Brain pericyte (primary cell): ENCODE measurements at regions not wholly inside any gene's neighbourhood (a gene's known extent, or its start where the extent isn't known, plus 50 kb on each side); places are given as distances from the start of the nearest gene placed in this dataset.
"Not testable (repeated sequence)": the region's sequence is repeated elsewhere in the genome, so short reads cannot be mapped to it uniquely, and the experiment has no call there.

ENCODE experiments used
- DNase-seq: peaks from one replicate; pipeline ENCODE4 v3.0.0-alpha.2; 2012; ENCODE audit warnings: low read depth, low spot score

- DNase-seq, result no peak
Observed at GRCh38 chr22:49659281-49659923, 168.3 kb downstream of the BRD1 start.

DNA sequence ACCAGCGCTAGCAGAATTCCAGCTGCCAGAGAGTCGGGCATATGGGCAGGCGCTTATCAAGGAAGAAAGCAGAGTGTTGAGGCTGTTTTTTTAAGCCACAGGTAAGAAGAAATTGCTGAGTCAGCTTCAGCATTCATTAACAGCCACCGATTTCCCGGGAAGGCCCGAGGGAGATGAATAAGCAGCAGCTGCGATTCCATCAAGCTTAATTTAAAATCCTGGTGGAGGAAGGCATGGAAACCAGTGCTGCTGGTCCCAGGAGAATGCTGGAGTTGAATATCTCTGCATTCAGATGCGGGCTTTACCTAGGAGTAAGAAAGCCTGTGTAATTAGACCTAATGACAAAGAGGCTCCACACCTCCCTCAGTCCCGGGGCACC is 168.8 kb downstream of the BRD1 start:
- no peak for DNase-seq

DNA sequence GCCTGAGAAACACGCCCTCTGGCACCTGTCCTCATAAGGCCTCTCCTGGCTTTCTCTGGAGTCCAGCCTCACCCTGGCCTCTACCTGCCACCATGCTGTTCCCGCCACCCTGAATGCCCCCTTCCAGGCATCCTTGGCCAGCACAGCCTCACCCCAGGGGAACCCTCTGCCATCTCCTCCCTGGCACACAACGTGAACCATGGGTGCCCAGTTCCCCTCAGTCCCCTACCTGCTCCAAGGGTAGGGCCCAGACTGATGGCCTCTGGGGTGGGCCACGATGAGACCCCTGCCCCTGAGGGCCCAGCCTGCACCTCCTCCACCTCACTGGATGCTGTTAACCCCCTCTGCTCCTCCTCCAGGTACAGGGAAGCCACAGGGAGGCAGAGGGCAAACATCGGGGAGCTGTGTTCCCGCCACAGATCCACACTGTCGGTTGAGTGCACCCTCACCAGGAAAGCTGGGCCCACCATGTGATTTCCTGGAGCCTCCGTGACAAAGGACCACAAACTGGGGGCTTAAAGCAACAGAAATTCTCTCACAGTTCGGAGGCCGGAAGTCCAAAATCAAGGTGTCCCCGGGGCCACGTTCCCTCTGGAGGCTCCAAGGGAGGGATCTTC is 169.6 kb downstream of the BRD1 start:
- no peak for DNase-seq

DNA sequence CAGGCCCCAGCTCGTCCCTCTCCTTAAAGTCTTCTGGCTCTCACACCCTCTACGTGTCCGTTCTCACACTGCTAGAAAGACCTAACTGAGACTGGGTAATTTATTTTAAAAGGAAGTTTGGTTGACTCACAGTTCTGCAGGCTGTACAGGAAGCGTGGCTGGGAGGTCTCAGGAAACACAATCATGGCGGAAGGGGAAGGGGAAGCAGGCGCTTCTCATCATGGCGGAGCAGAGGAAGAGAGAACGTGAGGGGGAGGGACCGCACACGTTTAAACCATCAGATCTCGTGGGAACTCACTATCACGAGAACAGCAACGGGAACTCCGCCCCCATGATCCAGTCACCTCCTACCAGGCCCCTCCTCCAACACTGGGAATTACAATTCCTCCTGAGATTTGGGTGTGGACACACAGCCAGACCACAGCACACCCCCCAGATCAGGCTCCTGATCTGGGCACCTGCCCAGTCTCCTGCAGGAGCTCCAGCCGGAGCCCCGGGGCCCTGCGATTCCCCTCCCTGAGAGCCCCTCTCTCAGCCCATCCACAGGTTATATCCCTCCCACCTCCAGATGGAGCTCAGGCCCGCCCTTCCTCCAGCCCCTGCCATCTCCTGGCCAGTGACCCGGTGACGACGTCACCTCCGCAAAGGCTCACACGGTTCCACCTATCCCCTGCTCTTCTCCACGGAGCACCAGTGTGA is 170.2 kb downstream of the BRD1 start:
- DNase-seq, result no peak

DNA sequence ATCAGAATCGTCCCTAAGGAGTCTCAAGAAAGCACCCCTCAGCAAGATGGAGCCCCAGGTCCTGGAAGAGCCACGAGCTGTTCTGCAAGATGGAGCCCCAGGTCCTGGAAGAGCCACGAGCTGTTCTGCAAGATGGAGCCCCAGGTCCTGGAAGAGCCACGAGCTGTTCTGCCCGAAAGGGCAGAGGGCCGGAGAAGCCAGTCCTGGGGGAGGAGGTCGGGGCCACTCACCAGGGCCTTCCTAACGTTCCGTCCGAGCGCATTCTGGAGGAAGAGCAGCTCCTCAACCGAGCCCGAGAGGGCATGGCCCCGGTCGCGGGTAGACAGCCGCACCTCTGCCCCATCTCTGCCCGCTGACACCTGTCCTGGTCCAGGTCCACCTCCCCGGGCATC is 170.8 kb downstream of the BRD1 start:
- not testable (repeated sequence) for DNase-seq

- DNase-seq, result no peak
Observed at GRCh38 chr22:49656291-49656851, 171.3 kb downstream of the BRD1 start.

DNA sequence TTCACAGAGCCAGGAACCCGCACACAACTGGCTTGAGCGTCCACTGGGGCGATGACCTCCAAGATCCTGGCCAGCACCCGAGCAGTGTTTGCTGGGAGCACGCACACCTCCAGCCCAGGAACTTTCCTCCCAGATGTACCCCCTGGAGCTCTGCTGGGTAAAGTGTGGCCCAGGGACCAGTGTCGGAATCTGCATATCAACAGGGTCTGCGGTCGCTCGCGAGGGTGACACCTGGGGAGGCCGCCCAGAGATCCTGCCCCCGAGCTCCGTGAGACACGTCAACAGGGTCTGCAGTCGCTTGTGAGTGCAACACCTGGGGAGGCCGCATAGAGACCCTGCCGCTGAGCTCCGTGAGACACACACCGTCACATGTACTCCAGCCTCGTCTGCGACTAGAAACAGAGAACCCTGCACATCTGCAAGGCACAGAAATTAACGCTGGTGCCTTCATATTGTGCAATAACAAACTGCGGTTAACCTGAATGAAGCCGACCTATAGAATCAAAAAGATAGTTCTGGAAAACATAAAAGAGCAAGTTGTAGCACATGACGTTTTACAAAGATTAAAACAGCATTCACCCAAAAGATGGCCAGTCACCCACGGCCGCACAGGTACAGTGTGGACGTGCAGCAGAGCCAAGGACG is 172.4 kb downstream of the BRD1 start:
- DNase-seq, result no peak

DNA sequence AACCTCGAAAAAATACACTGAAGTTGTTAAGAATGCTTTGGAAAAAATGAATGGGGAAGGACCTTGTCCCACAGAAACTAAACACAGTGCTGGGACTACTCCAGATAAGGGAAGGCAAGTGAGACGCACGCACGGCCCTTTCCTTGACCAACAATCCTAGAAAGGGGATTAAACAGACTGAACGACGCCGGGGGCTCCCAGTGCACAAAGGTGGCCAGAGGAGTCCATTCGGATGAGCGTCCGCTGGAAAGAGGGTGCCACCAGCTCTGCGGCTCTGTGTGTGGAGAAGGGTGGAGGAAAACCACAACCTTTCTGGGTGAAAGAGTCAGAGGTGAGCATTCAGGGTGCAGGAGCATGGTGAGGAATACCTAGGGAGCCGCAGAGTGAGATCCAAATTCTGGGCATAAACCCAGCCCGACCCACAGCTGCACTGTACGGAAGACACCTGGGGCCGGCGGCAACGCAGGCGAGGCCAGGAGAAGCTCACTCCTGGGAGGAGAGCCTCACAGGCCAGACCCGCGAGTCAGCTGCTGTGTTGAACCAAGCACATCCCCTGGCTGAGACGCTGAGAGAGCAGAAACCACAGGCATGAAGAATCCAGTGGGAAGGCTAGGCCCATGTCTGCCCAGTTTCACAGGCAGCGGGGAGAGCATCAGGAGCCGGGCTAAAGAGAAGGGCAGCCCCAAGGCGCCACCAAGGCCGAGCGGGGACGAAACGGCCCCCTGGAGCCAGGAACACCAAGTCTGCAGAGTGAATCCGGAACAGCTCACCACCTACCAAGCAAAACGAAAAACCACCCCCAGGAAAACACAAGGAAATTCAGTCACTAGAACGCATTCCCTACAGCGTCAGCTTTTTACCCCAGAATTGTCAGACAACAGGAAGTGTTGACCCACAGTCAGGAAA is 177.1 kb downstream of the BRD1 start:
- DNase-seq, result no peak

DNA sequence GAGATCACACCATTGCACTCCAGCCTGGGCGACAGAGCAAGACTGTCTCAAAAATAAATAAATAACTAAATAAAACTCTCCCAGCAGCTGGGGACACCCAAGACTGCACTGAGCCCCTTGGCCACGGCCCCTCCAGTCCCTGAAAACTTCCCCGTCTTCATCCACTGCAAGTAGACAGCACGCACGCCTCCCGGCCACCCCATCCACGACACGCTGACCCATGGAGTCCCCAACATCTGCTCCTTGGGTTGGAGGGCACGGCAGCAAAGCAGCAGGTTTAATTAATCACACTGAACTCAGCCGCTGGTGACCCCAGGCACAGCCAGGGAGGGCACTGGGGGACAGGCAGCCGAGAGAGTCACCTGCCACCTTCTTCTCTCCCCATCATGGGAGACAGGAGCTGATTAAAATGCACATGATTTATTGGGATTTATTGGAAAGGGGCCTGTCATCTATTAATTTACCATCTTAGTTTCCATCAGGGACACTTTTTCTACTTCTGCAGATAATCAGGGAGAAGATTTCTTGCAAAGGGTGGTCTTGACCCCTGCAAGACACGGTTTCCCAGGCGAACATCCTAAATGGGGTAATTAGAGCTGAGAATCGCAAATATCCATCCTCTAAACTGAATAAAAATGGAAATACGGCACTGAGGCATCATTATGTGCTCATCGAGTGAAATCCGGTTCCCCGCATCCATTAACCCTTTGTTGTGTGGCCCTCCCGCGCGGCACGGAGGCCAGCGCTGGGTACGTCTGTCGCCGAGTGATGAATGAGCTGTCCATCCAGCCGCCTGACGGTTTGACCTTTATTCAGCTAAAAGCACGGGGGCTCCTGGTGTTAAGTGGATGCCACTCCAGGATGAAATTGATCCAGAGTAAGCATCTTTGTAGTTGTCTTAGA is 178.3 kb downstream of the BRD1 start:
- no peak for DNase-seq

DNA sequence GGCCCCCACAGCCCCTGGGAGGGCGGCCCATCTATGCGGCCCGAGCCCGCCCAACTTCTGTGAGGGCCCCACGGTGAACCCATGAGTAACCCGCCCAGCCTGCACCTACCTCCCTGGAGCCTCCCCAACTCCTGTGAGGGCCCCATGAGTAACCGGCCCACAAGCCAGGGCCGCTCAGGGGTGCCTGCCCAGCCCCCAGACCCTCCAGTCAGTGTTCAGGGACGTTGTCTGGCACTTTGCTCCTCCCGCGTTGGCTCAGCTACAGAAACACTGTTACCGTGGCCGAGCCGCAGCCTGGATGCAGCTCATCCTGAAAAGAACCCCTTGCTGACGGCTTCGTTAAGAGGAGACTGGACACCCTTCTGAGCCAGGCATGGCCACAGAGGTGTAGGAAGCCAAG is 179.6 kb downstream of the BRD1 start:
- DNase-seq, result no peak

DNA sequence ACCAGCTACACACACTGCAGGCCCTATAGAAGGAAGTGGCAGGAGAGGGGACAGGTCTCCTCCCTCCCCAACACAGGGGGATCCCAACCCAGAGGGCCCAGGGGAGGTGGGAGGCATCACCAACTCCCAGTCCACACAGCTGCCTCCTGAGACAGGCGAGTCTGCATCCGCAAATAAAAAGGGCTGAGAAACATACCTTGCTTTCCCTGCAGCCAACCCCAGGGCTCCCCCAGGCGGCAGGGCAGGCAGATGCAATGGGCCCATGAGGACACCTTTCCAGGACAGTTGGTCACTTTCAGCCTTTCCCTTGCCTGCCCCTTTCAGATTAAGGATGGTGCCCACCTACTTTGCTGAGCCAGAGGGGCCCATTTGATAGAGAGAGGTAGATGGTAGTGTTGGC is 180.0 kb downstream of the BRD1 start:
- no peak for DNase-seq

DNA sequence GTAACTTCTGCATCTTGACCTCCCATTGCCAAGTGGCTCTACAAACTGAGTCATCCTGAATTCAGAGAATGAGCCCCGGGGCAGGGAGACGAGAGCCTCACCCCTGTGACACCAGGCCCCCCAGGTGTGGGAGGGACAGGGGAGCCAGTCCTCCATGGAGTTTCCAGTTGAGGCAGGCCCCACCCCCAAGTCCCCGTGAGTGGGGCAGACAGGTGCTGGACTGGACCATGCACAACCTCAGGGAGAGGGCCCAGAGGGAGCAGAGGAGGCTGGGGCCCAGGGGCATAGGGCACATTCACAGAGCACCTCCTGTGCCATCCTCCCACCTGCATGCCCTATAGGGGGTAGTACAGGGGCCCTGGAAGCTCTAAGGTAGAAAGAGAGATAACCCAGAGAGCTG is 180.8 kb downstream of the BRD1 start:
- DNase-seq, result no peak

- DNase-seq, result no peak
Observed at GRCh38 chr22:49645791-49646550, 181.7 kb downstream of the BRD1 start.

GRCh38 chr22:49645257-49645656 is 182.4 kb downstream of the BRD1 start:
- no peak for DNase-seq

- DNase-seq, result no peak
Observed at GRCh38 chr22:49643998-49644397, 183.7 kb downstream of the BRD1 start.

GRCh38 chr22:49643466-49643865 is 184.2 kb downstream of the BRD1 start:
- no peak for DNase-seq

GRCh38 chr22:49642741-49643140 is 184.9 kb downstream of the BRD1 start:
- DNase-seq, result no peak

DNA sequence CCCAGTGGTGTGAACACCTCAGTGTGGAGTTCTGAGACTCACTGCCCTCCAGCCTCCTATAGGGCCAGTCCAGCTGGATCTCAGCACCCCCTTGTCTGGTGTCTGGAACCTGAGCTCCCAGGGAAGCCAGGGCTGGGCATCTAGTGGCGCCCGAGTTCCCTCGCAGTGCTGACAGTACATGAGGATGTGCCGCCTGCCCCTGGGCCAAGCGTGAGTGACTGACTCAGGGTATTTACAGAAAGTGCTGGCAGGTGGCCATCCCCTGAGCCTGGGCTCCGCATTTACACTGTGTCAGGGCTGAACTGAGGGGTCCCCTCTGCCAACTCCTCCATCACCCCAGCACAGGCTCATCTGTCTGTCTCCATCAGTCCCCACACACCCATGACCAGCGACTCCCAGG is 185.3 kb downstream of the BRD1 start:
- no peak for DNase-seq

DNA sequence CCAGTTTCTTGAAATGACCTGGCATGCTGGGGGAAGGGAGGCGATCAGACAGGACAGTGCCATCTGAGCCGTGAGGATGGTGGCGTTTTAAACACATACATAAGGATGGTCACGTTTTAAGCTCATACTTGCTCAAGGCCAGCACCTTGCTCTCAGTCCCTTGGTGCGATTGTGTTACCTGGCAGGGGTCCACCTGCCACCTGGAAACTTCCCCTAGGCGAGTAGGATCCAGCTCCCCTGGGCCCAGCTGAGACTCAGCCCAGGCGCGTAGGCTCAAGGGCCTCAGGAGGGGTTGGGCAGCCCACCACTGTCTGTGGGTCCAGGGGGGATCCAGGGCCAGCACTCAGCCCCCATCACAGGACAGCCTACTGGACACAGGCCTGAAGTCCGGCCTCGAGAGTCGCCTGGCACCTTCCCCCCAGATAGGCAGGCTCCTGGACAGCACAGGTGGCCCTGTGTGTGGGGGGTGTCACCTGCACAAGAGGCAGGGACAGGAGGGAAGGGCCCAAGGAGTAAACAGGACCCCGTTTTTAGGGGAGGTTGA is 185.8 kb downstream of the BRD1 start:
- no peak for DNase-seq
